ENCODE measurements at regions not wholly inside any gene's neighbourhood (a gene's known extent, or its start where the extent isn't known, plus 50 kb on each side); places are given as distances from the start of the nearest gene placed in this dataset.
"Not testable (repeated sequence)": the region's sequence is repeated elsewhere in the genome, so short reads cannot be mapped to it uniquely, and the experiment has no call there.

GRCh38 chr2:109987458-109988345 is 89.2 kb downstream of the LIMS3 start:
- not testable (repeated sequence) for TF ChIP-seq NFIC (IDR thresholded peaks at IDR 0.05; ENCODE audit: low read depth, low read length); EZH2 (IDR thresholded peaks at IDR 0.05; ENCODE audit: borderline replicate concordance, control insufficient read depth, low read depth, low read length); ZBTB4 (CRISPR knock-in tag; IDR thresholded peaks at IDR 0.05); FOXM1 (IDR thresholded peaks at IDR 0.05; ENCODE audit: low read depth, low read length); POLR2A (IDR thresholded peaks at IDR 0.05; ENCODE audit: low read depth, low read length); SMC3 (IDR thresholded peaks at IDR 0.05; ENCODE audit: borderline replicate concordance, low read length); LARP7 (IDR thresholded peaks at IDR 0.05); POU2F2 (IDR thresholded peaks at IDR 0.05; ENCODE audit: borderline replicate concordance, low read depth, low read length); E4F1 (IDR thresholded peaks at IDR 0.05; ENCODE audit: borderline replicate concordance, partially characterized antibody); IKZF2 (IDR thresholded peaks at IDR 0.05); HDAC2 (IDR thresholded peaks at IDR 0.05)
- TF ChIP-seq, protein P1, sequence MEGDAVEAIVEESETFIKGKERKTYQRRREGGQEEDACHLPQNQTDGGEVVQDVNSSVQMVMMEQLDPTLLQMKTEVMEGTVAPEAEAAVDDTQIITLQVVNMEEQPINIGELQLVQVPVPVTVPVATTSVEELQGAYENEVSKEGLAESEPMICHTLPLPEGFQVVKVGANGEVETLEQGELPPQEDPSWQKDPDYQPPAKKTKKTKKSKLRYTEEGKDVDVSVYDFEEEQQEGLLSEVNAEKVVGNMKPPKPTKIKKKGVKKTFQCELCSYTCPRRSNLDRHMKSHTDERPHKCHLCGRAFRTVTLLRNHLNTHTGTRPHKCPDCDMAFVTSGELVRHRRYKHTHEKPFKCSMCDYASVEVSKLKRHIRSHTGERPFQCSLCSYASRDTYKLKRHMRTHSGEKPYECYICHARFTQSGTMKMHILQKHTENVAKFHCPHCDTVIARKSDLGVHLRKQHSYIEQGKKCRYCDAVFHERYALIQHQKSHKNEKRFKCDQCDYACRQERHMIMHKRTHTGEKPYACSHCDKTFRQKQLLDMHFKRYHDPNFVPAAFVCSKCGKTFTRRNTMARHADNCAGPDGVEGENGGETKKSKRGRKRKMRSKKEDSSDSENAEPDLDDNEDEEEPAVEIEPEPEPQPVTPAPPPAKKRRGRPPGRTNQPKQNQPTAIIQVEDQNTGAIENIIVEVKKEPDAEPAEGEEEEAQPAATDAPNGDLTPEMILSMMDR (IDR thresholded peaks at IDR 0.05 in 2 of 3, conservative IDR thresholded peaks at IDR 0.05 in 1 of 3; ENCODE audit: control insufficient read depth in 2 of 3, extremely low read depth in 1 of 3, insufficient read depth in 1 of 3, low read depth in 3 of 3, low read length in 3 of 3): not testable (repeated sequence)
